ENCODE measurements at regions not wholly inside any gene's neighbourhood (a gene's known extent, or its start where the extent isn't known, plus 50 kb on each side); places are given as distances from the start of the nearest gene placed in this dataset.

- Histone ChIP-seq H3K4me3 (ENCODE audit: low read length) (no peak overlapping the region), H3K9me3 (replicated peaks; ENCODE audit: insufficient read depth, low read length) (no peaks in the 10 kb centered on the region), H2AFZ (ENCODE audit: low read length) (no peak overlapping the region), H3K9me2 (replicated peaks; ENCODE audit: insufficient read depth, low read length) (no peaks in the 10 kb centered on the region), H4K20me1 (ENCODE audit: insufficient read depth, low read length) (no peaks in the 10 kb centered on the region), H3F3A (ENCODE audit: insufficient read depth, low read length) (no peaks in the 10 kb centered on the region), H3K36me3 (replicated peaks; ENCODE audit: insufficient read depth, low read length) (no peaks in the 10 kb centered on the region), H3K4me2 (ENCODE audit: low read depth, low read length) (no peak overlapping the region), H3K9ac (ENCODE audit: low read length) (no peak overlapping the region), H3K79me2 (ENCODE audit: low read length) (no peaks in the 10 kb centered on the region), H3K4me1 (ENCODE audit: low read length) (no peaks in the 10 kb centered on the region), H3K27ac (ENCODE audit: low read length) (no peak overlapping the region), H3K27me3 (replicated peaks; ENCODE audit: insufficient read depth, low read length) (no peaks in the 10 kb centered on the region)
- TF ChIP-seq CTCF (IDR thresholded peaks at IDR 0.05; ENCODE audit: low read length) (no peak), EZH2phosphoT487 (IDR thresholded peaks at IDR 0.05; ENCODE audit: low read length) (no peak), EZH2 (optimal IDR thresholded peaks at IDR 0.05; ENCODE audit: low read depth, low read length) (no peak)
- no peak for DNase-seq
Measured at GRCh38 chr6:92289831-92290230, 1129.5 kb downstream of the EPHA7 start.

- Histone ChIP-seq H3K27ac (ENCODE audit: low read length) (no peak overlapping the region), H3K9me2 (replicated peaks; ENCODE audit: insufficient read depth, low read length) (no peaks in the 10 kb centered on the region), H2AFZ (ENCODE audit: low read length) (no peak overlapping the region), H4K20me1 (ENCODE audit: insufficient read depth, low read length) (no peaks in the 10 kb centered on the region), H3K9me3 (replicated peaks; ENCODE audit: insufficient read depth, low read length) (no peaks in the 10 kb centered on the region), H3K36me3 (replicated peaks; ENCODE audit: insufficient read depth, low read length) (no peaks in the 10 kb centered on the region), H3K4me1 (ENCODE audit: low read length) (no peaks in the 10 kb centered on the region), H3K4me2 (ENCODE audit: low read depth, low read length) (no peak overlapping the region), H3K79me2 (ENCODE audit: low read length) (no peaks in the 10 kb centered on the region), H3K27me3 (replicated peaks; ENCODE audit: insufficient read depth, low read length) (no peaks in the 10 kb centered on the region), H3K9ac (ENCODE audit: low read length) (no peak overlapping the region), H3F3A (ENCODE audit: insufficient read depth, low read length) (no peaks in the 10 kb centered on the region), H3K4me3 (ENCODE audit: low read length) (no peak overlapping the region)
- no peak for TF ChIP-seq EZH2phosphoT487 (IDR thresholded peaks at IDR 0.05; ENCODE audit: low read length)
- no peak for TF ChIP-seq CTCF (IDR thresholded peaks at IDR 0.05; ENCODE audit: low read length)
- no peak for TF ChIP-seq EZH2 (optimal IDR thresholded peaks at IDR 0.05; ENCODE audit: low read depth, low read length)
- no peak for DNase-seq
Measured at GRCh38 chr6:92281571-92282076, 1137.7 kb downstream of the EPHA7 start.

- no peaks in the 10 kb centered on the region for H3K4me1 ChIP-seq (ENCODE audit: low read length)
Measured at GRCh38 chr6:92275150-92275549, 1144.2 kb downstream of the EPHA7 start.

More at GRCh38 chr6:92275150-92275549, 1144.2 kb downstream of the EPHA7 start:
- no peak for TF ChIP-seq CTCF (IDR thresholded peaks at IDR 0.05; ENCODE audit: low read length)
- TF ChIP-seq EZH2phosphoT487 (IDR thresholded peaks at IDR 0.05; ENCODE audit: low read length), result no peak
- no peak for TF ChIP-seq EZH2 (optimal IDR thresholded peaks at IDR 0.05; ENCODE audit: low read depth, low read length)
- Histone ChIP-seq H3K4me2 (ENCODE audit: low read depth, low read length) (no peak overlapping the region), H3K9me2 (replicated peaks; ENCODE audit: insufficient read depth, low read length) (no peaks in the 10 kb centered on the region), H4K20me1 (ENCODE audit: insufficient read depth, low read length) (no peaks in the 10 kb centered on the region), H3K4me3 (ENCODE audit: low read length) (no peak overlapping the region), H2AFZ (ENCODE audit: low read length) (no peak overlapping the region), H3K9ac (ENCODE audit: low read length) (no peak overlapping the region), H3F3A (ENCODE audit: insufficient read depth, low read length) (no peaks in the 10 kb centered on the region), H3K27ac (ENCODE audit: low read length) (no peak overlapping the region), H3K36me3 (replicated peaks; ENCODE audit: insufficient read depth, low read length) (no peaks in the 10 kb centered on the region), H3K79me2 (ENCODE audit: low read length) (no peaks in the 10 kb centered on the region), H3K27me3 (replicated peaks; ENCODE audit: insufficient read depth, low read length) (no peaks in the 10 kb centered on the region), H3K9me3 (replicated peaks; ENCODE audit: insufficient read depth, low read length) (no peaks in the 10 kb centered on the region)
- no peak for DNase-seq

All from MM.1S (cell line).